ENCODE measurements at regions not wholly inside any gene's neighbourhood (a gene's known extent, or its start where the extent isn't known, plus 50 kb on each side); places are given as distances from the start of the nearest gene placed in this dataset.
A peak's percentile ranks its signal among the peaks of the same experiment; 100 is the strongest.

- peak; percentile 12 for DNase-seq (ENCODE audit: low read depth)
- TF ChIP-seq, protein P1, sequence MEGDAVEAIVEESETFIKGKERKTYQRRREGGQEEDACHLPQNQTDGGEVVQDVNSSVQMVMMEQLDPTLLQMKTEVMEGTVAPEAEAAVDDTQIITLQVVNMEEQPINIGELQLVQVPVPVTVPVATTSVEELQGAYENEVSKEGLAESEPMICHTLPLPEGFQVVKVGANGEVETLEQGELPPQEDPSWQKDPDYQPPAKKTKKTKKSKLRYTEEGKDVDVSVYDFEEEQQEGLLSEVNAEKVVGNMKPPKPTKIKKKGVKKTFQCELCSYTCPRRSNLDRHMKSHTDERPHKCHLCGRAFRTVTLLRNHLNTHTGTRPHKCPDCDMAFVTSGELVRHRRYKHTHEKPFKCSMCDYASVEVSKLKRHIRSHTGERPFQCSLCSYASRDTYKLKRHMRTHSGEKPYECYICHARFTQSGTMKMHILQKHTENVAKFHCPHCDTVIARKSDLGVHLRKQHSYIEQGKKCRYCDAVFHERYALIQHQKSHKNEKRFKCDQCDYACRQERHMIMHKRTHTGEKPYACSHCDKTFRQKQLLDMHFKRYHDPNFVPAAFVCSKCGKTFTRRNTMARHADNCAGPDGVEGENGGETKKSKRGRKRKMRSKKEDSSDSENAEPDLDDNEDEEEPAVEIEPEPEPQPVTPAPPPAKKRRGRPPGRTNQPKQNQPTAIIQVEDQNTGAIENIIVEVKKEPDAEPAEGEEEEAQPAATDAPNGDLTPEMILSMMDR (IDR thresholded peaks at IDR 0.05; ENCODE audit: insufficient read depth, low read length) = no peak
- H3K4me3 ChIP-seq (ENCODE audit: low read depth, low read length) = no peak overlapping the region
Observed at GRCh38 chrX:101160001-101160400, 59.6 kb upstream of the DRP2 start.

- DNase-seq (ENCODE audit: low read depth) = no peak
- no peak overlapping the region for H3K4me3 ChIP-seq (ENCODE audit: low read depth, low read length)
- TF ChIP-seq, protein P1 (IDR thresholded peaks at IDR 0.05; ENCODE audit: insufficient read depth, low read length) = no peak
Observed at GRCh38 chrX:101163166-101163565, 56.4 kb upstream of the DRP2 start.

DNA sequence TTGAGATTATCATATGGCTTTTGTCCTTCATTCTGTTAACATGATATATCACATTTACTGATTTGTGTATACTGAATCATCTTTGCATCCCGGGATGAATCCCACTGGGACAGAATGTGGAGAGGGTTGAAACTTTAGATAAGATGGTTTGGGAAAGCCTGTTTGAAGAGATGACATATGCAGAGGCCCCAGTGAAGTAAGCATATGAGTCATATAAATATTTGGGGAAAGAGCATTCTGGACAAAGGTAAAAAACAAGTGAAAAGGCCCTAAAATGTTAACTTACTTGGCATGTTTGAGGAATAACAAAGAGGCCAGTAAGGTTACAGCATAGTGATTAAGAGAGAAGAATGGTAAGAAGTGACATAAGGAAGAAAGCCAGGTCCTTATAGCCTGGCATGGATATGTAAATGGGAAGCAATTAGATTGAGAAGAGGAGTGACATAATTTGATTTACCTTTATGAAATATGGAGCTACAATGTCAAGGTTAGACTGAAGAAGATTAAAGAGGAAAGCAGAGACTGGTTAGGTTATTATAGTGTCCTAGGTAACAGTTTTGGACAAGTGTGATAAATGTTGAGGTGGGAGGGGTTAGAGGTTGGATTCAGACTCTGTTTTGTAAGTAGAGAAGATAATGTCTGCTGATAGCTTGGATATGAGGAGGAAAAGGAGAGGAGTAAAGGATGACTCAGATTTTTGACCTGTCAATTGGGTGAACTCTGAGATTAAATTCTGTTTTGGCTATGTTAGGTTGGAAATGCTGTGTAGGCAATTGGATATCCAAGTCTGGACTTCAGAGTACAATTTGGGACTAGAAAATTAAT, 54.6 kb upstream of the DRP2 start:
- TF ChIP-seq, protein P1 (IDR thresholded peaks at IDR 0.05; ENCODE audit: insufficient read depth, low read length) = no peak
- no peak overlapping the region for H3K4me3 ChIP-seq (ENCODE audit: low read depth, low read length)
- DNase-seq (ENCODE audit: low read depth) = peak; percentile 59
